Heart left ventricle (tissue), 16 donors: ENCODE measurements at regions not wholly inside any gene's neighbourhood (a gene's known extent, or its start where the extent isn't known, plus 50 kb on each side); places are given as distances from the start of the nearest gene placed in this dataset.

Experiments
- ATAC-seq, 4 donors: fragments of 200-7000 bp; cut with Tn5 transposase; one replicate each; pipeline ENCODE4 v1.9.1; 2020 to 2022; ENCODE audit warnings: moderate library complexity in 4 of 4, mild to moderate bottlenecking in 3 of 4, moderate number of reproducible peaks in 1 of 4
- DNase-seq, 5 donors: peaks; one replicate each; pipeline ENCODE4 v3.0.0-alpha.2; 2020
- H3K27ac ChIP-seq, 12 donors: fragments of 200-600 bp; sonication (generic) in 4 of 12; one replicate each; pipeline versions ENCODE4 v1.5.0 to v1.8.0; 2016 to 2022; ENCODE audit warnings: mild to moderate bottlenecking in 2 of 12
- H3K27me3 ChIP-seq, 9 donors: fragments of 200-600 bp; sonication (generic) in 2 of 9; one replicate each; pipeline versions ENCODE4 v1.5.1 to v1.8.0; 2016 to 2022; ENCODE audit warnings: mild to moderate bottlenecking in 3 of 9
- H3K36me3 ChIP-seq, 9 donors: fragments of 200-600 bp; sonication (generic) in 2 of 9; one replicate each; pipeline versions ENCODE4 v1.5.0 to v1.8.0; 2018 to 2022; ENCODE audit warnings: mild to moderate bottlenecking in 2 of 9
- H3K4me1 ChIP-seq, 12 donors: fragments of 200-600 bp; sonication (generic) in 4 of 12; one replicate each; pipeline versions ENCODE4 v1.5.0 to v1.8.0; 2016 to 2022; ENCODE audit warnings: mild to moderate bottlenecking in 3 of 12
- H3K4me3 ChIP-seq, 12 donors: fragments of 200-600 bp; sonication (generic) in 4 of 12; one replicate each; pipeline versions ENCODE4 v1.5.0 to v1.8.0; 2017 to 2022; ENCODE audit warnings: mild to moderate bottlenecking in 9 of 12, moderate library complexity in 4 of 12
- H3K9me3 ChIP-seq, 12 donors: fragments of 200-600 bp; sonication (generic) in 4 of 12; one replicate each; pipeline versions ENCODE4 v1.5.0 to v1.8.0; 2016 to 2022; ENCODE audit warnings: mild to moderate bottlenecking in 1 of 12
- CTCF ChIP-seq, 12 donors: fragments of 200-600 bp; sonication (generic) in 4 of 12; IDR thresholded peaks; one replicate each; pipeline versions ENCODE4 v1.5.0 to v1.8.0; 2018 to 2022; ENCODE audit warnings: antibody characterized with exemption in 12 of 12, mild to moderate bottlenecking in 5 of 12
- POLR2A ChIP-seq, 2 donors: fragments of 450-650 bp; IDR thresholded peaks; one replicate each; pipeline ENCODE4 v1.6.1; 2017; ENCODE audit warnings: antibody characterized with exemption in 2 of 2, mild to moderate bottlenecking in 2 of 2, moderate library complexity in 2 of 2
- WGBS, 4 donors: extraction: QIAGEN DNeasy Blood & Tissue Kit in 2 of 4; methylation state at CpG; one replicate each; pipeline versions ENCODE4 v1.1.5 to v1.1.7; 2013 to 2018; 5-methylcytosine and 5-hydroxymethylcytosine counted together
- intact Hi-C, 10 donors: fragments of 100-400 bp; cut with DNase I; formaldehyde crosslinking; loops; one replicate each; pipeline versions ENCODE4 v1.11.1 to v1.14.2; 2022
- donor health status: ischemic (EF 13 %, LVEDD 7.1; RV severe dilation, severe dysfunction).
- donor health status: healthy with polysubstance abuse.
- donor health status: DM: no; HTN: yes; CAD: no.
- donor health status: DM: no; HTN: no; CAD: no.
- donor health status: ischemic (EF 25% LVEDD 6.9; RV normal size, moderate dysfunction).
- donor health status: ischemic (EF 25% LVEDD 5.7; RV mildly dilated, moderate dysfunction).
- donor health status: healthy.
- donor health status: DM: yes; HTN: yes; CAD: no.
- donor health status: ischemic (EF 35%, LVEDD 5.7; RV mildly dilated, moderate dysfunction).
- donor health status: nonischemic (EF 11% LVEDD 7.7; RV severe dilation, severe dysfunction).
- donor health status: DM: yes; HTN: yes; CAD: no.
- donor health status: PGD.
- donor health status: ischemic (EF 29% LVEDD 5.4; RV normal size, mild dysfunction).
- donor health status: nonischemic (EF 23%, LVEDD 6.1; RV moderate dilation, normal function).

GRCh38 chr6:130603391-130603790 is 223.8 kb upstream of the SMLR1 start:
- TF ChIP-seq POLR2A (IDR thresholded peaks at IDR 0.05) (no peak), CTCF (IDR thresholded peaks at IDR 0.05) (no peak)
- intact Hi-C loops = no loop called here
- Histone ChIP-seq H3K27me3 (no peaks in the 10 kb centered on the region), H3K4me3 (no peak overlapping the region), H3K27ac (no peak overlapping the region), H3K9me3 (no peaks in the 10 kb centered on the region), H3K4me1 (peaks cover 0 to 4% (median 0%) of the 10 kb centered on the region in 12 donors), H3K36me3 (no peaks in the 10 kb centered on the region)
- DNase-seq (no peak), ATAC-seq (no peak)
- 75 to 89% (median 84%) methylated on average over 3 of the region's 3 CpGs for WGBS, 4 donors

- Histone ChIP-seq H3K36me3 (no peaks in the 10 kb centered on the region), H3K27me3 (no peaks in the 10 kb centered on the region), H3K27ac (no peak overlapping the region), H3K4me1 (peaks cover 0 to 4% (median 0%) of the 10 kb centered on the region in 12 donors), H3K9me3 (no peaks in the 10 kb centered on the region), H3K4me3 (no peak overlapping the region)
- intact Hi-C loops = no loop called here
- DNase-seq (no peak), ATAC-seq (no peak)
- TF ChIP-seq POLR2A (IDR thresholded peaks at IDR 0.05) (no peak), CTCF (IDR thresholded peaks at IDR 0.05) (no peak)
- WGBS, 4 donors = 26 to 45% (median 37%) methylated on average over 2 of the region's 2 CpGs
Measured at GRCh38 chr6:130604841-130605399, 222.3 kb upstream of the SMLR1 start.

GRCh38 chr6:130610303-130610702 is 216.9 kb upstream of the SMLR1 start:
- intact Hi-C loops = no loop called here
- H3K27ac ChIP-seq = no peak overlapping the region
- DNase-seq (no peak), ATAC-seq (no peak)
- no peaks in the 10 kb centered on the region for H3K27me3 ChIP-seq
- TF ChIP-seq POLR2A (IDR thresholded peaks at IDR 0.05) = no peak
- no peak for TF ChIP-seq CTCF (IDR thresholded peaks at IDR 0.05)
- no peaks in the 10 kb centered on the region for H3K36me3 ChIP-seq
- no peaks in the 10 kb centered on the region for H3K9me3 ChIP-seq
- 36 to 46% (median 41%) methylated on average over 2 of the region's 2 CpGs for WGBS, 4 donors
- H3K4me3 ChIP-seq = no peak overlapping the region
- H3K4me1 ChIP-seq = peaks cover 0 to 1% (median 0%) of the 10 kb centered on the region in 12 donors

GRCh38 chr6:130611366-130611765 is 215.8 kb upstream of the SMLR1 start:
- no peaks in the 10 kb centered on the region for H3K4me1 ChIP-seq
- WGBS, 4 donors = 48 to 53% (median 51%) methylated on average over 7 of the region's 7 CpGs
- DNase-seq (no peak), ATAC-seq (peak in 2 of 4 donors; percentile 36 to 41)
- H3K27ac ChIP-seq = no peak overlapping the region
- intact Hi-C loops = no loop called here
- no peaks in the 10 kb centered on the region for H3K27me3 ChIP-seq
- H3K36me3 ChIP-seq = no peaks in the 10 kb centered on the region
- H3K4me3 ChIP-seq = no peak overlapping the region
- no peak for TF ChIP-seq CTCF (IDR thresholded peaks at IDR 0.05)
- no peaks in the 10 kb centered on the region for H3K9me3 ChIP-seq
